Panc1 (cell line): ENCODE measurements at regions not wholly inside any gene's neighbourhood (a gene's known extent, or its start where the extent isn't known, plus 50 kb on each side); places are given as distances from the start of the nearest gene placed in this dataset.

Experiments
- ATAC-seq: fragments of 200-7000 bp; cut with Tn5 transposase; 2 replicates; pipeline ENCODE4 v1.9.1; 2020; ENCODE audit warnings: mild to moderate bottlenecking, moderate library complexity
- BruUV-seq: library from RNA; stranded (reverse); fragments of 400-500 nt; replicated peaks from 2 replicates; lab custom pipeline; 2021; lab: Mats Ljungman, UMichigan
- CTCF ChIA-PET: fragments of 300-600 bp; sonication (Branson Sonifier 250); formaldehyde crosslinking; loops from one replicate; lab custom pipeline; 2022; ENCODE audit warnings: antibody characterized with exemption; lab: Charles Lee
- POLR2A ChIA-PET: fragments of 300-600 bp; sonication (Branson Sonifier 250); formaldehyde crosslinking; loops from one replicate; lab custom pipeline; 2022; ENCODE audit warnings: antibody characterized with exemption; lab: Charles Lee
- DNase-seq: peaks from one replicate; pipeline ENCODE4 v3.0.0-alpha.2; 2010; ENCODE audit warnings: low read depth, low spot score
- H3K27ac ChIP-seq: 2 replicates; pipeline ENCODE4 v1.5.1; 2011; ENCODE audit warnings: mild to moderate bottlenecking, low read length, inconsistent platforms
- H3K27me3 ChIP-seq: fragments of 200-500 bp; sonication (Bioruptor generic); 2 replicates; pipeline ENCODE4 v1.6.0; 2014; ENCODE audit warnings: low read length, inconsistent platforms; ENCODE audit not compliant: control insufficient read depth, insufficient read depth
- H3K36me3 ChIP-seq: fragments of 200-500 bp; sonication (Bioruptor generic); 2 replicates; pipeline ENCODE4 v1.5.1; 2014; ENCODE audit warnings: inconsistent platforms, mild to moderate bottlenecking, low read length, moderate library complexity; ENCODE audit not compliant: control insufficient read depth, insufficient read depth
- H3K4me1 ChIP-seq: 2 replicates; pipeline ENCODE4 v1.5.1; 2011; ENCODE audit warnings: inconsistent platforms, mild to moderate bottlenecking, low read length, moderate library complexity; ENCODE audit not compliant: control insufficient read depth, insufficient read depth
- H3K4me3 ChIP-seq, 2 experiments: 2 replicates each; pipeline ENCODE4 v1.5.1; 2011 to 2012; ENCODE audit warnings: low read depth in 2 of 2, low read length in 2 of 2, mild to moderate bottlenecking in 2 of 2, inconsistent platforms in 1 of 2, moderate library complexity in 1 of 2
- H3K9me3 ChIP-seq: fragments of 200-500 bp; sonication (Bioruptor generic); 2 replicates; pipeline ENCODE4 v1.5.1; 2014; ENCODE audit warnings: low read depth, mild to moderate bottlenecking, inconsistent platforms, low read length, moderate library complexity; ENCODE audit not compliant: control insufficient read depth, insufficient read depth
- CTCF ChIP-seq: fragments of 450-650 bp; IDR thresholded peaks from 2 replicates; pipeline ENCODE4 v1.5.1; 2017; ENCODE audit warnings: mild to moderate bottlenecking
- POLR2AphosphoS5 ChIP-seq: IDR thresholded peaks from 2 replicates; pipeline ENCODE4 v1.6.1; 2012; ENCODE audit warnings: mild to moderate bottlenecking, low read depth, low read length, moderate library complexity
- SIN3A ChIP-seq: IDR thresholded peaks from 2 replicates; pipeline ENCODE4 v1.6.1; 2012; ENCODE audit warnings: low read depth, mild to moderate bottlenecking, low read length, moderate library complexity, borderline replicate concordance; ENCODE audit not compliant: insufficient read depth
- TCF7L2 ChIP-seq: IDR thresholded peaks from 2 replicates; pipeline ENCODE4 v1.6.1; 2011; ENCODE audit warnings: mild to moderate bottlenecking, low read depth, low read length, inconsistent platforms
- in situ Hi-C: cut with HindIII; loops from 2 replicates; pipeline ENCODE4 v1.10.0; 2016; ENCODE audit warnings: low sequenced_read_pairs, low pct_unique_long_range_greater_than_20kb
- intact Hi-C: fragments of 100-400 bp; cut with micrococcal nuclease; formaldehyde crosslinking; loops from one replicate; pipeline ENCODE4 v1.10.0; 2022; ENCODE audit not compliant: unreplicated experiment
- TF ChIP-seq, protein P1 (sequence below), 2 experiments: IDR thresholded peaks; 2 replicates each; pipeline ENCODE4 v1.6.1; 2011 to 2012; ENCODE audit warnings: low read depth in 2 of 2, control low read depth in 1 of 2, low read length in 1 of 2, mild to moderate bottlenecking in 1 of 2, moderate library complexity in 1 of 2; ENCODE audit not compliant: insufficient read depth in 1 of 2

- no peak for DNase-seq
- POLR2A ChIA-PET = no interaction called here
- no peaks in the 10 kb centered on the region for H3K9me3 ChIP-seq
- no TSS peak for BruUV-seq
- no peak for TF ChIP-seq CTCF
- TF ChIP-seq POLR2AphosphoS5 = no peak
- TF ChIP-seq SIN3A = no peak
- TF ChIP-seq, protein P1, sequence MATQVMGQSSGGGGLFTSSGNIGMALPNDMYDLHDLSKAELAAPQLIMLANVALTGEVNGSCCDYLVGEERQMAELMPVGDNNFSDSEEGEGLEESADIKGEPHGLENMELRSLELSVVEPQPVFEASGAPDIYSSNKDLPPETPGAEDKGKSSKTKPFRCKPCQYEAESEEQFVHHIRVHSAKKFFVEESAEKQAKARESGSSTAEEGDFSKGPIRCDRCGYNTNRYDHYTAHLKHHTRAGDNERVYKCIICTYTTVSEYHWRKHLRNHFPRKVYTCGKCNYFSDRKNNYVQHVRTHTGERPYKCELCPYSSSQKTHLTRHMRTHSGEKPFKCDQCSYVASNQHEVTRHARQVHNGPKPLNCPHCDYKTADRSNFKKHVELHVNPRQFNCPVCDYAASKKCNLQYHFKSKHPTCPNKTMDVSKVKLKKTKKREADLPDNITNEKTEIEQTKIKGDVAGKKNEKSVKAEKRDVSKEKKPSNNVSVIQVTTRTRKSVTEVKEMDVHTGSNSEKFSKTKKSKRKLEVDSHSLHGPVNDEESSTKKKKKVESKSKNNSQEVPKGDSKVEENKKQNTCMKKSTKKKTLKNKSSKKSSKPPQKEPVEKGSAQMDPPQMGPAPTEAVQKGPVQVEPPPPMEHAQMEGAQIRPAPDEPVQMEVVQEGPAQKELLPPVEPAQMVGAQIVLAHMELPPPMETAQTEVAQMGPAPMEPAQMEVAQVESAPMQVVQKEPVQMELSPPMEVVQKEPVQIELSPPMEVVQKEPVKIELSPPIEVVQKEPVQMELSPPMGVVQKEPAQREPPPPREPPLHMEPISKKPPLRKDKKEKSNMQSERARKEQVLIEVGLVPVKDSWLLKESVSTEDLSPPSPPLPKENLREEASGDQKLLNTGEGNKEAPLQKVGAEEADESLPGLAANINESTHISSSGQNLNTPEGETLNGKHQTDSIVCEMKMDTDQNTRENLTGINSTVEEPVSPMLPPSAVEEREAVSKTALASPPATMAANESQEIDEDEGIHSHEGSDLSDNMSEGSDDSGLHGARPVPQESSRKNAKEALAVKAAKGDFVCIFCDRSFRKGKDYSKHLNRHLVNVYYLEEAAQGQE (IDR thresholded peaks at IDR 0.05; ENCODE audit: insufficient read depth in 1 of 2, low read depth in 2 of 2, low read length in 1 of 2) = no peak
- no peak for TF ChIP-seq TCF7L2
- H3K27ac ChIP-seq = no peak overlapping the region
- H3K27me3 ChIP-seq = no peaks in the 10 kb centered on the region
- CTCF ChIA-PET = no interaction called here
- in situ Hi-C loops (no loop called here), intact Hi-C loops (no loop called here)
- no peak overlapping the region for H3K4me3 ChIP-seq
- ATAC-seq = no peak
- no peaks in the 10 kb centered on the region for H3K36me3 ChIP-seq
- no peaks in the 10 kb centered on the region for H3K4me1 ChIP-seq
Observed at GRCh38 chr3:64905906-64906410, 218.2 kb upstream of the ADAMTS9 start.

DNA sequence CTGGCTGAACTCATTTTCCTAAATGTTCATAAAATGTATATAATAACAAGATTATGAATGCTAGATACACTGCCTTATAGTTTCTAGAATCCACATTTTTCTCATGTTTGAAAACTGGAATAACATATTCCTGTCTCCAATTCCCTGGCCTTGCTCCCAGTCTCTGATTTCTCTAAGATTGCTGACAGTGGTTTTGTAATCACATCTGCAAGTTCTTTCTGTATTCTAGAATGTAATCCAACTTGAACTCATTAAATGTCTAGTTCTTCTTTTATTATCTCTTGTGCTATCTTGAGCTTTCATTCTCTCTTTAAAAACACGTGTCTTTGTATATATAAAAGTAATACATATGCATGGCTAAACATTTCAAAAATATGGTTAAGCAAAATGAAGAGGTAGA is 215.2 kb upstream of the ADAMTS9 start:
- in situ Hi-C loops = no loop called here
- H3K36me3 ChIP-seq = no peaks in the 10 kb centered on the region
- H3K9me3 ChIP-seq = no peaks in the 10 kb centered on the region
- DNase-seq (no peak), ATAC-seq (no peak)
- no TSS peak for BruUV-seq
- H3K27ac ChIP-seq = no peak overlapping the region
- CTCF ChIA-PET = no interaction called here
- TF ChIP-seq TCF7L2 (no peak), CTCF (no peak), POLR2AphosphoS5 (no peak), SIN3A (no peak)
- TF ChIP-seq, protein P1 (IDR thresholded peaks at IDR 0.05; ENCODE audit: insufficient read depth in 1 of 2, low read depth in 2 of 2, low read length in 1 of 2) = no peak
- no peaks in the 10 kb centered on the region for H3K4me1 ChIP-seq
- intact Hi-C loops = no loop called here
- no peak overlapping the region for H3K4me3 ChIP-seq
- H3K27me3 ChIP-seq = no peaks in the 10 kb centered on the region
- POLR2A ChIA-PET = no interaction called here
